ENCODE measurements at regions not wholly inside any gene's neighbourhood (a gene's known extent, or its start where the extent isn't known, plus 50 kb on each side); places are given as distances from the start of the nearest gene placed in this dataset.

DNA sequence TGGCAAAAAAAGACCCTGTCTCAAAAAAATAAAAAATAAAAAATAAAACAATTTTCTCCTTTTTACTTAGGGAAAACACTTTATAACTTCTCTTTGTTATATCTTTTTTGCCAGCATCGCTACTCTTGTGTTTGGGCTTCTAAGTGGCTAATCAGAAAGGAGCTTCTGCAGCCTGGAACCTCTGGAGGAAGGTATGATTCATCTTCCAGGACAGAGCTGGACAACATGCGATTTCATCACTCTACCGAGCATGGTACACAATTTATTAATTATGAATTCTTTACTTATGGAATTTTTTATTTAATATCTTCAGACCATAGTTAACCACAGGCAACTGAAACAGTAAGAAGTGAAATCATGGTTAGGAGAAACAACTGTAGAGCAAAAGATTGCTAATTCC is 1254.3 kb upstream of the AGA start:
- no peak for TF ChIP-seq CTCF (IDR thresholded peaks at IDR 0.05)
- no peak for TF ChIP-seq POLR2A (IDR thresholded peaks at IDR 0.05)

Measured in heart left ventricle (tissue), 13 donors.